NCI-H2227 (cell line): ENCODE measurements at regions not wholly inside any gene's neighbourhood (a gene's known extent, or its start where the extent isn't known, plus 50 kb on each side); places are given as distances from the start of the nearest gene placed in this dataset.

Experiments used
- DNase-seq: peaks from one replicate; lab custom pipeline; 2025; ENCODE audit not compliant: unreplicated experiment; lab: John Stamatoyannopoulos, UW

DNA sequence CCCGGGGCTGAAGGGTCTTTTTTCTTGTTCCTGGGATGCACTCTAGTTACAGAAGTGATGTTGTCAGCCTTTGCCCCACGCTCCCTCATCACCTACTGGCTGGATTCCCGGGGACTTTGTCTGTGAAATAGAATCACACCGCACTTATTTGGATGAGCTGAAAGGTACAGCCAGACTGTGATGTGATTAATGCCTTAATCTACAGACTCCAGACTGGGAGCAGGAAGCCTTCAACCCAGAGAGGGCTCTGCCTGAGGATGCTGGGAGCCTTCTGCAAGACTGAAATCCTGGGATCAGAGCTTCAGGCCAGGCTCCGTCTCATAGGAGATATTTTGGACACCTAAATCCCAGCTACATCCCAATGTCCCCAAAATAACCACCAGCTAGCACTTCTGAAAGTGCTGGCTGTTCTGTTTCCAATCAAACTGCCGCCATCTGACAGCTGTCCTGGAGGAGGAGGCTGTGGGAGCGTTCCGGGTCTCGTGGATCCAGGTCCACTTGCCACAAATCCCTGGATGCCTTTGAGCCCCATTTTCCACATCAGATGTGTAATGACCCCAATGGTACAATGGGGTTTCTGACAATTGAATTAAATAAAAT is 688.5 kb downstream of the TBC1D22A start:
- DNase-seq, result no peak

DNA sequence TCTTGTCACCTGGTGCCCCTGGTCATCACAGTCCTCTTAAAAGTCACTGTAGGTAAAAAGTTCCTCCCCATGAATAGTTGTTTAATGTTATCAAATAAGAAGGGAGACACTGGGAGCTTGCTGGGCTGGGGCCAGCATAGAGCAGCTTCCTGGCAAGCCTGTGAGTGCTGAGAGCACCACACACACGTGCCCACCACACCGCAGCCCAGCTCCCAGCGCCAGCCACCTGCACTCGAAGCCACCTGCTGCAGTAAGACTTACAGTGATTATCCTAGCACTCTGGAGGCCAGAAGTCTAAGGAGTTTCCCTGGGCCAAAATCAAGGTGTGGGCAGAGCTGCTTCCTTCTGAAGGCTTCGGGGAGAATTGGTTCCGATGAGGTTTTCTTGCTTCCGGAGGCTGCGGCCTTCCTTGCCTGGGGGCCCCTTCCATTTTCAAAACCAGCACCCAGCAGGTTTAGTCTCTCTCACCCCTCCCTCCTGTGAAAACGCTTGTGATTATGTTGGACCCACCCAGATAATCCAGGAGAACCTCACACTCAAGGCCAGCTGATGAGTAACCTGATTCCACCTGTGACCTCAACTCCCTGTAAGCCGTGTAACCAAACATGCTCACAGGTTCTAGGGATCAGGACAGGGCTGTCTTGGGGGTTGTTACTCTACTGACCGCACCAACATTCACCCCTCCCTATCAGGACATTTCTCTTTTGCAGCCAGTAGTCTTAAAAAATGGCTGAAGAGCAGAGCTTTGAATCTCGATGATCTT is 687.2 kb downstream of the TBC1D22A start:
- no peak for DNase-seq

DNA sequence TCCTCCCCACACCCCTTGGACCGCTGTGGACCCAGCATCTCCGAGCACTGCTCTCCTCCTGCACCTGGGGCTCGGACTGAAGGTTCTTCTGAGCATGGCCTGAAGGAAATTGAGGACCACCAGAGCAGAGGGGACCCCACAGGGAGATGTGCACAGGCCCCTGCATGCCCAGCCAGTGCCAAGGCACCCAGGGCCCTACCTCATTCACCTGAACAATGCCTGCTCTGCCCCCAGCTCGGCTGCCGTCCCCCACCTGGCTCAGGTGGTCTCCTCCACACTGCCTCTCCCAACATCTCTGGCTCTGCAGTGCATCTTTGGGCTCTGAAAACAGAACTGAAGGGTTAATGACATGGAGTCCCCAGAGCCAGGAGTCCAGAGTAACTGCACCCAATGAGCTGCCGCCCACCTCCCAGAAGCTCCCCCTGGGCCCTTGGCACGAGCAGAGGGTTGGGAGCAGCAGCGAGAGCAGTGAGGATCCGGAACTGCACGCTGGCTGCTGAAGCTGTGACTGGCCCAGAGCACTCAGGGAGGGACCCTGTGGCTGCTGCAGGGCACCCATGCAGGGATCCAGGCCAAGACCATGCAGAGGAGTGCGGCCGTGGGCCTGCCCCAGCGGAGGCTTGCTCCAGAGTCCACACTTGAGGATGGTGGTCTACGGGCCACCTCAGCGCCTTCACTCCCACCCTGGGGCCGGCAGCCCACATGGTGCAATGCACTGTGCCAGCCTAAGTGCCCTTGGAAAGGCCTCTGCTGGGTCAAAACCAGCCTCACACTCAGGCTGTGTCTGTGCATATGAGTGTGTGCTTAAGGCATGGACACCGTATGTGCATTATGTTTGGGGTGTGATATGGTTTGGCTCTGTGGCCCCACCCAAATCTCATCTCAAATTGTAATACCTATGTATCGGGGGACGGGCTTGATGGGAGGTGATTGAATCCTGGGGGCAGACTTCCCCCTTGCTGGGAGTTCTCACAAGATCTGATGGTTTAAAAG is 686.1 kb downstream of the TBC1D22A start:
- DNase-seq, result no peak

DNA sequence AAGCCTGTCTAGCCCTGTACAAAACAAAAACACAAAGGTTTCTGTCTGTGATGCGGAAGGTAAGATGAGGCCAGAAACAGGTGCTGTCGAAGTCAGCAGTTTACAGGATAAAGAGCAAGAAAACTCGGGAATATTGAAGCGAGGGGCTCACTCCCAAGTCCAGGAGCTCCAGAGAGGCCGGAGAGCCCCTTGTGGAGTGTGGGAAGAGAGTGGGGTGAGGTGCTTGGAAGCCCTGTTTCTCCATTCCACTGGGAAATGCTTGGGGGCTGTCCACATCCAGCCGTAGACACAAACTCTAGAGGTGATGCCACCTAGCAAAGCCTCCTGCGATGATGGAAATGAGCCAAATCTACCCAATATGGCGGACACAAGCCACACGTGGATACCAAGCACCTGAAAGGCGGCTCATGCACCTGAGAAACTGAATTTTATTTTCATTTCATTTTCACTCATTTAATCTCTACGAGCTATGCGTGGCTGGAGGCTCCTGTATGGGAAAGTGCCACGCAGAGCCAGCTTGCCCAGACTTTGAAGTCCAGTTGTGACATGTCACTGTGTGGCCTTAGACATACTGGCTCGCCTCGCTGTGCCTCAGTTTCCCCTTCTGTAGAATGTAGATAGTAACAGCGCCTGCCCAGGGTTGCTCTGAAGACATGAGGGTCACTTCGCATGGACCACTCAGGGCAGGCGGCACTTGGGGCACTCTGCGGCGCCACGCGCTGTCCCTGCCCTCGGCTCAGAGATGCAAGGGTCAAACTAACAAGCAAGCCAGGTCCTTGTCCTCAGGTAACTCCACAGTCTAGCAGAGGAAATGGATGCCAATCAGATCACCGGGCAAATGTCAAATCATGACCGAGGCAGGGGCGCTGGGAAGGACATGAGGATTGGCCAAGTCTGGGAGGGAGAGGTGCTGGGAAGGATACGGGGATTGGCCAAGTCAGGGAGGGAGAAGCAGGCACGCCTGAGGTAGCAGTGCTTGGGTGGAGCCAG is 684.7 kb downstream of the TBC1D22A start:
- DNase-seq, result no peak

DNA sequence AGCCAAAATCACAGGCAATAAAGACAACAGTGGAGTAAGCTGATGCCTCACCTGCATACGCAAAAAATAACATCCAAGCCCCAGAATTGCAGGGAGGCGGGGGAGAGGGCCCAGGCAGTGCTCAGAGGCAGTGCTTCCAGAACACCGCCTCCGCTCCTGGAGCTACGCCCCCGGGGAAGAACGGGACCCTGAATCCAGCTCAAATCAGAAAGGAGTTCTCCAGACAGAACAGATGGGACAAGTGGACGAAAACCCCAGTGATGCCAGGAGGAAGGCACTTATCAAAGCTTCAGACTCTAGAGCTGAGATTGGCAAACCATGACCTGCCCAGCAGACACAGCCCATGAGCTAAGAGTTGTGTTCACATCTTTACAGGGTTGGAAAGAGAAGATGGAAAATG is 683.9 kb downstream of the TBC1D22A start:
- DNase-seq, result no peak

DNA sequence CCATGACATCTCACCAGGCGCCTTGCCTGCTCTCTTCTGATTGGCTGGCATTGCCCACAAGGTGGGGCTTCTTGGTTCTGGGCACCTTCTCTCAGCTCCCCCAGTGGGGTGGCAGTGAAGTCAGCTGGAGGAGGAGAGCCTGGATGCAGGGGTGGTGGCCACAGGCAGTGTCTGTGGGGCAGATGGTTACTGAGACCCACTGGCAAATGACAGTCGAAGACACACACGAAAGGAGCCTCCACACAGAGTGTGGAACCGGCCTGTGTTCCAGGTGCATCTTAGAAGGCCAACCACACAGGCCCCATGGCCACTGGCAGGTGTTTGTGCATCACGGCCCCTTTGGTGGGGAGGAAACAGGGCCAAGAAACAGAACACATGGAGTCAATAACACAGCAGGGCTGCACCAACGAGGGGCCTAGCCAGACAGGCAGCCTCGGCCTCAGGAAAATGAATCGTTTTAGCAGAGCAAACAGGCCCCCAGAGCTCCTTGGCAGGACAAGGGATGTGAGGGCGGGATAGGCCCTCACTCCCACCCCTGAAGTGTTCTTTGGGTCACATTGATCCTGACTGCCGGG is 683.4 kb downstream of the TBC1D22A start:
- no peak for DNase-seq

DNA sequence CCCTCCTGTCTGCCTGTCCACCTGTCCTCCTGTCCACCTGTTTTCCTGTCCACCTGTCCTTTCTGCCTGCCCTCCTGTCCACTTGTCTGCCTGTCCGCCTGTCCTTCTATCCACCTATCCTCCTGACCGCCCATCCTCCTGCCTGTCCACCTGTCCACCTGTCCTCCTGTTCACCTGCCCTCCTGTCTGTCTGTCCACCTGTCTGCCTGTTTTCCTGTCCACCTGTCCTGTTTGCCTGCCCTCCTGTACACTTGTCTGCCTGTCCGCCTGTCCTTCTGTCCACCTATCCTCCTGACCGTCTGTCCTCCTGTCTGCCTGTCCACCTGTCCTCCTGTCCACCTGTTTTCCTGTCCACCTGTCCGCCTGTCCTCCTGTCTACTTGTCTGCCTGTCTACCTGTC is 682.8 kb downstream of the TBC1D22A start:
- no peak for DNase-seq

DNA sequence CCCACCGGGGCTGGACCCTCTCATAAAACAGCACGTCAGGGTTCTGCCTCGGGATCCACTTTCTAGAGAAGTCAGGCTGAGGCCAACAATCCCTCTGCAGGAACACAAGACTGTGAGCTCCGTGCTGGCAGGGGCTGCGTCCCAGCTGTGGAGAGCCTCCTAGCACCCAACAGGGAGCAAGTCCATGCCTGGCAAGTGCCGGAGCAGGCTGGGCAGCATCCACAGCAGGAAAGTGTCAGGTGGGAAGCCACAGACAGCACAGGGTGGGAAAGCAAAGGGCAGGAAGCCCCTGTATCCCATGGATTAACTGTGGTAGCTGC is 682.3 kb downstream of the TBC1D22A start:
- no peak for DNase-seq

DNA sequence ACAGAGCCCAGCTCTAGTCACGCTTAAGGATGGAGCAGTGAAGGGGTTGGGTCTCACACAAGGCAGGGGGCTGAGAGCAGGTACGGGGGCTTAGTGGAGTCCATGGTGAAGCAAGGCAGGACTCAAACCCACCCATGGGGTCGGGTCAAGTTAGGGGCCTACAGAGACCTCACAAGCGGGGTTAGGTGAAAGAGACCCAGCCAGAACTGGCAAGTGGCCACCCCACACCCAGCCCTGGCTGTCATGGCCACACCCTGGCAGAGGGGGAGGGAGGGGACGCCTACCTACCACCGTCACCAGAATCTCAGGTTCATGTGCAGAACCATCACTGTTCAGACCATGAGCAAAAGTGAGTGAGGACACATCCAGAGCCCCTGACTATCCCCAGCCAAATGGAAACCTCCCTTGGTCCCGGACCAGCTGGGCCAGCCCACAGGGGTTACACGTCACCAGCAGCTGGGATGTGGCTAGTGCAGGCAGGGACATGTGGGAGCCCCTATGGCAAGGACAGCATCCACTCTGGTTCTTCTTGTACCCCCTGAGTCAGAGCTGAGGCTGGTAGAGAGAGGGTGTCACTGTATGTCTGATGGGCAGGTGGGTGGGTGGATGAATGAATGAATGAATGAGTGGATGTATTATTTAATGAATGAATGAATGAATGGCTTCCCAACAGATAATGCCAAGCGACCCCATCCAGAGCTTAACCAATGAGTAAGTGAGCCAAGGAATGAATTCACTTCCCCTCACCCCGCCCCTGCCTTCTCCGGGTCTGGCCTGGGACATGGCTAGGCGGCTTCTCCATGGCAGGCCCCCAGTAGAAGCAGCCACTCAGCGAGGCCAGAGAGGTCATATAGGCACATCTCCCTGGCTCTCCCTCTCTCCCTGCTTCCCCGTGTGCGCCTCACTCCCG is 681.6 kb downstream of the TBC1D22A start:
- no peak for DNase-seq

DNA sequence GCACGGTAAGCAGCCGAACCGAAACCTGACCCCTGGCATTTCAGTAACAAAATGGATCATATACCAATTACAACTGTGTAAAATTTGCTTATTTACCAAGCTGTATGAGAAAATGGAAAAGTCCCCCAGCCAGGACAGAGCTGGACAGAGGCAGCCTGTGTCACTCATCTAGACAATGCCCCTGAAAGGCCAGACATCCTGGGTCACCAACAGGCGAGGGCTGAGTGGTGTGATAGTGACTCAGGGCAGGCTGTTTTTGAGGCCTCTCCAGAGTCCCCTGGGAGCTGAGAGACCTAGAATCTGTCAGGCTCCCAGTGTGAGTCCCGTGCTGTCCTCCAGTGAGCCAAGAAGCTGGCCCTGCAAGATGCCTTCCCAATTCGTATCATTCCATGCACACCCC is 680.4 kb downstream of the TBC1D22A start:
- DNase-seq, result no peak

DNA sequence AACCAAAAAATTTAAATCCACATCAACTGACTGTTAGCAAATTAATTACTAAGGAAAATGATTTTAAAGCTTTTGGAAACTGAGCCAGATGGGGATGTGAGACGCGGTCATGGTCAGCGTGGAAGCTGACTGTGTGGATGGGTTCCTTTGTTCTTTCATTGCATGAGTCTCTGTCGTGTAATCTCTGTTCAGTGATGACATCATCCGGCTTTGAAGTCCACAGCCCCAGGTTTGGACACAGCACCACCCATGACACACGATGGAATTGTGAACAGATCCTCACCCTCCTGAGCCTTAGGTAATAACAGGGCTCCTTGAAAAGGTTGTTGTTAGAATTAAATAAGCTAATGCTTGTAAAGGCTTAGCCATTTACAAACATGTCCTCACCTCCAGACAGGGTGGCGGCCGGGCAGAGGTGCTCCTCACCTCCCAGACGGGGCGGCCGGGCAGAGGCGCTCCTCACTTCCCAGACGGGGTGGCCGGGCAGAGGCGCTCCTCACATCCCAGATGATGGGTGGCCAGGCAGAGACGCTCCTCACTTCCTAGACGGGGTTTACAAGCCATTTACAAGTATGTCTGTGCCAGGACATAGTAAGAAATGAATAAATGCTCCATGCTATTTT is 677.3 kb downstream of the TBC1D22A start:
- DNase-seq, result no peak

DNA sequence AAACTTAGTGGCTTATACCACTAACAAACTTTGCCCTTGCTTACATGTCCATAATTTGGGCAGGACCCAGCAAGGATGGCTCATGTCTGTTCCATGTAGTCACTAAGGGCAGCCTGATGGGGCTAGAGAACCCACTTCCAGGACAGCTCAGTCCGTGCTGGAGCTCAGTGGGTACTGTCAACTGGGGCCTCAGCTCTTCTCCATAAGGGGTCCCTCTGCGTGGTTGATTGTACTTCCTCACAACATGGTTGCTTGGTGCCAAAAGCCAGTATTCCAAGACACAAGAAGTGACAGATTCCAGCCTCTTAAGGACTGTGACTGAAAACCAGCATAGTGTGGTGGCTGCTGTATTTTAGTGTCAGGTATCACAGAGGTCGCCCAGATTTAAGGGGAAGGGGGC is 675.2 kb downstream of the TBC1D22A start:
- DNase-seq, result no peak

DNA sequence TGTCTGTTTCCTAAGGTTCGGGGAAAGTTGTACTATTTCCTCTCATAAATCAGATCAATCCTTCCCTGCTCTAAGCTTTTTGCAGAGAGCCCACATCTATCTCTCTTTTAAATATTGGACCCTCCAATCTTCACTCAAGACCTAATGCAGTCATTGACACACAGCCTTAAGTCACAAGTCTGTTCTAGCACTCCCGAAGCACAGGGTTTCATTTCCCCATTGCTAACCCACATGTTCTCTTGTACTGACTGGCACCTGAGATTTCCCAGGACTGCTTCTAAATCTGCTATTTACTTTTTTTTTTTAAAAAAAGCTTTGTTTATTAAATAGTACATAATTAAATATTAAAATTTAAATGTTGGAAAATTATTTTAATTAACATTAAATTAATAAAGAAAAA is 674.7 kb downstream of the TBC1D22A start:
- no peak for DNase-seq

DNA sequence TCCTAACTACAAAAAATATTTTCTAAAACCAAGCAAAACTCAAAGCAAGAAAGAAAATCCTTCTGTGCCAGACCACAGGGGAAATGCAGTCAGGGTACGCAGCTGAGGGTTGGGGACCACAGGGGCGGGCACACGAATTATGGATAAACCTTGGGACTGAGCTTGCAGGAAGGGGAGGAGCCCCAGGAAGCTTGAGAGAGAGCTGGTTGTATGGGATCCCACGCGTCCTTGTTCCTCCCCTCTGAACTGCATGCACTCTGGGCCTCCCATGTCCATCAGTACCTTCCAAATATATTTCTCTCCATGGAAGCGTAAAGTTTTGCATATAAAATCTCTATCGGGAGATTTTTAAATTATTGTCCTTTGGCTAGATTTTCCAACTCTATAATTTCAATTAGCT is 673.4 kb downstream of the TBC1D22A start:
- DNase-seq, result no peak

DNA sequence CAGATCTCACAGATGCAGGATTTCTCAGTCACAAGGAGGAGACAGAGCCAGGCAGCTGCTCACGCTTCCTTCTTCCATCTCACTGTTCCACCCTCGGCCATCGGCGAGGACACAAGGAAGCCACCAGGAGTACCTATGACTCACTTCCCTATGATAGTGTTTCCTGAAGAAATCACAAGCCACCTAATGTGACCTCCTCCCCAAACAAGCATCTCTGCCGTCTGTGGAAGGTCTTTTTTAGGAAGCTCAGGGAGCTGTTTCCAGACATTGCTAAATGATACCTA is 672.7 kb downstream of the TBC1D22A start:
- no peak for DNase-seq

DNA sequence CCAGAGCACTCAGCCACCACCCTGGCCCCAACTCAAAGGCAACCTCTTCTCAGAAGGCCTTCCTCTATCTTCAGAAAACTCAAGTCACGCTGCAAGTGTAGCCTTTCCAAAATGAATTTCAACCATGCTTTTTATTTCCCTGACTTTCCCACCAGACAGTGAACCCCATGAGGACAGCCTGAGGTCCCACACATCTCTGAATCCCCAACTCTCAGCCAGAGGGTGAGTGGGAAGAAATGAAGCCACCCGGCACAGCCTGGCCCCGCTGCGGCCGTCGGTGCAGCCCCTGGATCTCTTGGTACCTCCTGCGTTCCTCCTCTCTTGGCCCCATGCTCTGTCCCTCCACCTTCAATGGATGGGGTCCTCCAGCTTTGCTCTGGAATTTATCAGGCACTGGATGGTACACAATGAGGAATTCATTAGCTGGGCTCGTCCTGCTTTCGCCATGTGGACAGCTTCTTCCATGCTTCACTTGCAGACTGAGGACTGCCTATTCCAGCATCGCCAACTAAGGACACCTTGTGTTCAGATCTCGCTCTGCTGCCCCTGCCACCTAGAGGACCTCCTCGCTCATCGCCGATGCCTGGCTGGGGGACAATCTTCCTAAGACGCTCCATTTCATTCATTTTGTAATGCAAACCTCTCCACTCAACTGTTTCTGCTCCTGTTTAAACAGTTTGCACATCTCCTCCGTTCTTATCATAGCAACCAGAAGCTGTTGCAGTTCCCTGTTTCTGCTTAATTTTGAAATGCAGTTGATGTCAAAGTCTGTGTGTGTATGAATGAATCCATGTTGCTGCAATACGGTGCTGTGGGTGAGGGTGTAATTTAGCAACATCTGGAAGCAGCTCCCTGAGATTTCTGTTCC is 672.1 kb downstream of the TBC1D22A start:
- DNase-seq, result no peak

DNA sequence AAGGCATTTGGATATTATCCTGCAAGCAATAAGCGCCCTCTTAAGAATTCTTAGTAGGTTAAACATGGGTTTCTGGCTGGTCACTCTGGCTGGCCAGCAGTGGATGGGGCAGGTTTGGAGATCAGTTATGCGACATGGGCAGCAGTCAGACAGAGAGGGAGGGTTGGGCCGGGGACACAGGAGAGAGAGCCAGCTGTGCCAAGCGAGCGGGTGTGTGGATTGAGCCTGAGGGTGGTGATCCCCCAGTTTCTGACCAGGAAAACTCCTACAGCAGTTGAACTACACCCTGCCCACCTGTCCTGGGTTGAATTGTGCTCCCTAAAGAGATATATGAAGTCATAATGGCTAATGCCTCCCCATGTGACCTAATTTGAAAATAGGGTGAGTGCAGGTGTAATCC is 671.2 kb downstream of the TBC1D22A start:
- DNase-seq, result no peak

DNA sequence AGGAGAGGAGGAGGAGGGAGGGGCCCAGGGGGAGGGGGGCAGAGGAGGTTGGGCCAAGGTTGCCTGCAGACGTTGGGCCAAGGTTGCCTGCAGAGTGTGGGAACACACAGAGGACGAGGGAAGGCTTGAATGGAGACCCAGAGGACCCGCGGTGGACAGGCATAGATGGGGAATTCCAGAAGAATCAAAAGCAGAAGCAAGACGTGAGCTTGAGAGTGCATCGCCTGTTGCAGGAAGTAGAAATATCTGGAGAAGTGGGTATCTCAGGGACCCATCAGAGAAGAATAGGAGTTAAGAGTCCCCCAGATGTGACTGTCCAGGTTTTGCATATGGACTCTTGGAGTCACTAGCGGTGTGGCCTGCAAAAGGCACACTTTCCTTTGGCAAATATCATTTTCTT is 670.2 kb downstream of the TBC1D22A start:
- DNase-seq, result no peak
